GM18951 (cell line): ENCODE measurements at regions not wholly inside any gene's neighbourhood (a gene's known extent, or its start where the extent isn't known, plus 50 kb on each side); places are given as distances from the start of the nearest gene placed in this dataset.
"Not testable (repeated sequence)": the region's sequence is repeated elsewhere in the genome, so short reads cannot be mapped to it uniquely, and the experiment has no call there.

Experiments used
- POLR2A ChIP-seq: IDR thresholded peaks from 4 replicates; pipeline ENCODE4 v1.6.1; 2011; ENCODE audit warnings: mild to moderate bottlenecking; ENCODE audit not compliant: insufficient read length, insufficient read depth; ENCODE audit errors: extremely low read depth
- in situ Hi-C: fragments of 300-500 bp; cut with MboI; formaldehyde crosslinking; loops from one replicate; pipeline ENCODE4 v1.12.0; 2022; ENCODE audit warnings: low sequenced_read_pairs, mixed read lengths, inconsistent platforms; ENCODE audit not compliant: unreplicated experiment

GRCh38 chrX:40373641-40374040 is 207.1 kb upstream of the ATP6AP2 start:
- no peak for TF ChIP-seq POLR2A
- in situ Hi-C loops: no loop called here

- in situ Hi-C loops: no loop called here
- TF ChIP-seq POLR2A: no peak
Observed at GRCh38 chrX:40373025-40373424, 207.7 kb upstream of the ATP6AP2 start.

- no peak for TF ChIP-seq POLR2A
- in situ Hi-C loops: no loop called here
Observed at GRCh38 chrX:40371376-40371775, 209.4 kb upstream of the ATP6AP2 start.

- in situ Hi-C loops: no loop called here
- TF ChIP-seq POLR2A: no peak
Observed at GRCh38 chrX:40368611-40369061, 212.1 kb upstream of the ATP6AP2 start.

- in situ Hi-C loops: no loop called here
- no peak for TF ChIP-seq POLR2A
Observed at GRCh38 chrX:40366661-40367060, 214.1 kb upstream of the ATP6AP2 start.

- in situ Hi-C loops: not testable (repeated sequence)
Observed at GRCh38 chrX:40362291-40362690, 218.5 kb upstream of the ATP6AP2 start.

- no peak for TF ChIP-seq POLR2A
- in situ Hi-C loops: no loop called here
Observed at GRCh38 chrX:40360557-40360956, 220.2 kb upstream of the ATP6AP2 start.

- in situ Hi-C loops: no loop called here
- TF ChIP-seq POLR2A: no peak
Observed at GRCh38 chrX:40359593-40359992, 221.2 kb upstream of the ATP6AP2 start.

- in situ Hi-C loops: no loop called here
- no peak for TF ChIP-seq POLR2A
Observed at GRCh38 chrX:40358994-40359393, 221.8 kb upstream of the ATP6AP2 start.

- TF ChIP-seq POLR2A: no peak
- in situ Hi-C loops: no loop called here
Observed at GRCh38 chrX:40349251-40349650, 231.5 kb upstream of the ATP6AP2 start.

GRCh38 chrX:40346379-40346778 is 234.4 kb upstream of the ATP6AP2 start:
- TF ChIP-seq POLR2A: no peak

GRCh38 chrX:40343319-40343718 is 237.5 kb upstream of the ATP6AP2 start:
- in situ Hi-C loops: no loop called here

More at GRCh38 chrX:40346379-40346778, 234.4 kb upstream of the ATP6AP2 start:
- in situ Hi-C loops: no loop called here

GRCh38 chrX:40340116-40340515 is 240.7 kb upstream of the ATP6AP2 start:
- in situ Hi-C loops: no loop called here
- no peak for TF ChIP-seq POLR2A

More at GRCh38 chrX:40343319-40343718, 237.5 kb upstream of the ATP6AP2 start:
- no peak for TF ChIP-seq POLR2A

GRCh38 chrX:40333344-40333743 is 235.6 kb upstream of the BCOR start:
- no peak for TF ChIP-seq POLR2A
- in situ Hi-C loops: no loop called here

- no peak for TF ChIP-seq POLR2A
Observed at GRCh38 chrX:40331762-40332161, 234.0 kb upstream of the BCOR start.

More at GRCh38 chrX:40331762-40332161, 234.0 kb upstream of the BCOR start:
- in situ Hi-C loops: no loop called here
